IMR-90 (cell line): ENCODE measurements at regions not wholly inside any gene's neighbourhood (a gene's known extent, or its start where the extent isn't known, plus 50 kb on each side); places are given as distances from the start of the nearest gene placed in this dataset.

ENCODE experiments used
- ATAC-seq: fragments of 200-7000 bp; cut with Tn5 transposase; 2 replicates; pipeline ENCODE4 v1.9.1; 2020; ENCODE audit warnings: low read depth, mild to moderate bottlenecking, moderate library complexity
- BruUV-seq: library from RNA; stranded (reverse); fragments of 400-500 nt; replicated peaks from 2 replicates; lab custom pipeline; 2021; lab: Mats Ljungman, UMichigan
- CTCF ChIA-PET: fragments of 300-600 bp; formaldehyde crosslinking; extraction: SDS; loops from one replicate; lab custom pipeline; 2021; ENCODE audit warnings: antibody characterized with exemption; lab: Yijun Ruan, JAX
- POLR2A ChIA-PET: fragments of 300-600 bp; sonication (Branson Sonifier 250); formaldehyde crosslinking; loops from one replicate; lab custom pipeline; 2022; ENCODE audit warnings: antibody characterized with exemption; ENCODE audit not compliant: unreplicated experiment; lab: Charles Lee
- DNase-seq: peaks from one replicate; pipeline ENCODE4 v3.0.0; 2013
- H2AFZ ChIP-seq: replicated peaks from 2 replicates; pipeline ENCODE3; 2013; ENCODE audit warnings: low read length, mild to moderate bottlenecking; ENCODE audit not compliant: poor library complexity
- H2AK5ac ChIP-seq: 2 replicates; pipeline ENCODE4 v1.6.1; 2013; ENCODE audit warnings: low read depth, low read length, inconsistent platforms
- H2AK9ac ChIP-seq: replicated peaks from 2 replicates; pipeline ENCODE3; 2013; ENCODE audit warnings: mild to moderate bottlenecking, low read depth, low read length, moderate library complexity; ENCODE audit not compliant: poor library complexity
- H2BK120ac ChIP-seq: 2 replicates; pipeline ENCODE4 v1.6.1; 2013; ENCODE audit warnings: low read depth, low read length, inconsistent platforms
- H2BK15ac ChIP-seq: 3 replicates; pipeline ENCODE4 v1.6.1; 2013; ENCODE audit warnings: low read depth, low read length, inconsistent platforms
- H2BK20ac ChIP-seq: 2 replicates; pipeline ENCODE4 v1.6.1; 2013; ENCODE audit warnings: low read depth, mild to moderate bottlenecking, inconsistent platforms, low read length, moderate library complexity
- H2BK5ac ChIP-seq: 2 replicates; pipeline ENCODE4 v1.6.1; 2013; ENCODE audit warnings: mild to moderate bottlenecking, low read depth, low read length, inconsistent platforms; ENCODE audit not compliant: poor library complexity, severe bottlenecking
- H3K14ac ChIP-seq: replicated peaks from 2 replicates; pipeline ENCODE4 v1.6.1; 2013; ENCODE audit warnings: low read depth, low read length, inconsistent platforms
- H3K18ac ChIP-seq: 2 replicates; pipeline ENCODE4 v1.6.1; 2013; ENCODE audit warnings: low read depth, low read length, control low read depth
- H3K23ac ChIP-seq: 2 replicates; pipeline ENCODE4 v1.6.1; 2013; ENCODE audit warnings: low read depth, low read length, inconsistent platforms
- H3K27ac ChIP-seq: 2 replicates; pipeline ENCODE4 v1.5.1; 2013; ENCODE audit warnings: mild to moderate bottlenecking, control low read depth, low read length; ENCODE audit not compliant: insufficient read depth
- H3K27me3 ChIP-seq: 2 replicates; pipeline ENCODE4 v1.6.1; 2013; ENCODE audit warnings: low read length; ENCODE audit not compliant: control insufficient read depth, insufficient read depth
- H3K36me3 ChIP-seq: 2 replicates; pipeline ENCODE4 v1.6.1; 2013; ENCODE audit warnings: low read length, mixed read lengths; ENCODE audit not compliant: control insufficient read depth, insufficient read depth
- H3K4ac ChIP-seq: 2 replicates; pipeline ENCODE4 v1.6.1; 2013; ENCODE audit warnings: low read depth, low read length, inconsistent platforms
- H3K4me1 ChIP-seq: 2 replicates; pipeline ENCODE4 v1.6.1; 2013; ENCODE audit warnings: low read length, mixed read lengths; ENCODE audit not compliant: control insufficient read depth, insufficient read depth
- H3K4me2 ChIP-seq: 2 replicates; pipeline ENCODE4 v1.6.1; 2013; ENCODE audit warnings: low read depth, mild to moderate bottlenecking, control low read depth, low read length, moderate library complexity
- H3K4me3 ChIP-seq: 2 replicates; pipeline ENCODE4 v1.5.1; 2013; ENCODE audit warnings: low read depth, mild to moderate bottlenecking, control low read depth, low read length, moderate library complexity; ENCODE audit not compliant: insufficient read depth
- H3K56ac ChIP-seq: 2 replicates; pipeline ENCODE4 v1.6.1; 2013; ENCODE audit warnings: low read length, inconsistent platforms; ENCODE audit not compliant: insufficient read depth; ENCODE audit errors: extremely low read depth
- H3K79me1 ChIP-seq, 2 experiments: 2 replicates each; pipeline ENCODE4 v1.6.1; 2013; ENCODE audit warnings: low read length in 2 of 2, inconsistent platforms in 1 of 2, low read depth in 1 of 2
- H3K9ac ChIP-seq: 2 replicates; pipeline ENCODE4 v1.6.1; 2013; ENCODE audit warnings: low read depth, low read length, control low read depth
- H3K9me1 ChIP-seq: 2 replicates; pipeline ENCODE4 v1.6.1; 2013; ENCODE audit warnings: low read length, inconsistent platforms; ENCODE audit not compliant: insufficient read depth
- H3K9me3 ChIP-seq: 2 replicates; pipeline ENCODE4 v1.6.1; 2013; ENCODE audit warnings: low read length; ENCODE audit not compliant: control insufficient read depth, insufficient read depth
- H4K20me1 ChIP-seq: 2 replicates; pipeline ENCODE4 v1.6.1; 2013; ENCODE audit warnings: low read length, inconsistent platforms; ENCODE audit not compliant: insufficient read depth
- H4K5ac ChIP-seq: 2 replicates; pipeline ENCODE4 v1.6.1; 2013; ENCODE audit warnings: mild to moderate bottlenecking, low read depth, low read length, control low read depth
- H4K8ac ChIP-seq, 2 experiments: 2 replicates each; pipeline ENCODE4 v1.6.1; 2013; ENCODE audit warnings: low read depth in 2 of 2, low read length in 2 of 2, control low read depth in 1 of 2, inconsistent platforms in 1 of 2
- H4K91ac ChIP-seq: 2 replicates; pipeline ENCODE4 v1.6.1; 2013; ENCODE audit warnings: low read depth, low read length, inconsistent platforms; ENCODE audit not compliant: insufficient read depth
- MAFK ChIP-seq: IDR thresholded peaks from 2 replicates; pipeline ENCODE4 v1.6.1; 2012; ENCODE audit warnings: low read depth, low read length, improper control_type of control experiment
- MAZ ChIP-seq: IDR thresholded peaks from 2 replicates; pipeline ENCODE4 v1.6.1; 2012; ENCODE audit warnings: low read depth, mild to moderate bottlenecking, low read length, improper control_type of control experiment, moderate library complexity, borderline replicate concordance
- WGBS, 2 experiments: methylation state at CpG; one replicate each; pipeline versions ENCODE4 v1.1.5 to v1.1.7; 2013; ENCODE audit warnings: missing lambda C conversion rate in 2 of 2; ENCODE audit not compliant: insufficient read length in 1 of 2; ENCODE audit errors: extremely low coverage in 2 of 2; 5-methylcytosine and 5-hydroxymethylcytosine counted together
- dilution Hi-C: fragments of 300-500 bp; cut with HindIII; formaldehyde crosslinking; loops from one replicate; pipeline ENCODE4 v1.14.3; 2018; ENCODE audit warnings: low sequenced_read_pairs; ENCODE audit not compliant: unreplicated experiment
- in situ Hi-C: fragments of 300-500 bp; cut with MboI; formaldehyde crosslinking; loops from 3 replicates; pipeline ENCODE4 v1.14.3; 2019; ENCODE audit warnings: low sequenced_read_pairs, inconsistent platforms, mixed read lengths
- intact Hi-C: fragments of 100-400 bp; cut with micrococcal nuclease; formaldehyde crosslinking; loops from 2 replicates; pipeline ENCODE4 v1.10.0; 2022

DNA sequence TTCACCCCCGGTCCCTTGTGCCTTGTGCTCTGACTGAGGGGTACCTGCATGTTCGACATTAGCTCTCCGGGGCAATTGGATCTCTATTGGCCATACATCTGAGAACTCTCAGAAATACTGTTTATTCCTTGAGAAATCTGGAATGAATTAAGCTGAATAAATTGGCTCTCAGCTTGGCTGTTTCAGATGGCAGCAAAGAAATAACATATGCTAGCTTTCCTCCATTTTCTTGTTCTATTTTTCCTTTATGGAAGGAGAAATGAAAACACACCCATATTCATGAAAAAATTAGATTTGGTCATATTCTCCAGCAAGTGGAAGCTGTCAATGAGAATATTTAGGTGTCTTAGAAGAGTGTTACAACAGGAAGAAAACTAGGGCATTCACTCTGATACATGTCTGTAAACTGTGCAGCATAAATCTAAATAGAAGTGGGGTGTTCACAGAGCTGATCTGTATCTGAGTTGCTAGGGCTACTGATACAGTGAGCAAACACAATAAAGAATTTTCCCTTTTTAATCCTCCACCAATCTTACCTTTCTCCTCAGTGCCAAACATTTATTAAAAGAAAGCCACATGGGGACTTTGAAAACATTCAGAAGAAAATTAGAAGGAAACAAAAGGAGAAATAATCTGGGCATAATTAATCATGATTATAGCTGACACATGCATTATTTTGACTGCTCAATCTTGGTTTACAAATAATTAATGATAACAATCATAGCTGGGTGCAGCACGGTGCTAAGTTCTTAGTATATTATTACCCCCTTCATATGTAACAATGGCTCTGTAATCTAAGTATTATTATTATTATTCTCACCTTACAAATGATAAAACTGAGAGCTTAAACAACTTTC lies 671.9 kb upstream of the USP24 start:
- Histone ChIP-seq H3K27me3 (no peaks in the 10 kb centered on the region), H3K36me3 (no peaks in the 10 kb centered on the region), H3K9me3 (no peaks in the 10 kb centered on the region), H3K79me1 (no peaks in the 10 kb centered on the region), H2BK120ac (no peak overlapping the region), H2AK9ac (no peak overlapping the region), H2BK15ac (no peak overlapping the region), H3K4me2 (no peak overlapping the region), H4K8ac (no peak overlapping the region), H4K20me1 (no peaks in the 10 kb centered on the region), H3K9ac (no peak overlapping the region), H2AK5ac (no peak overlapping the region), H3K4ac (no peak overlapping the region), H3K56ac (no peak overlapping the region), H3K18ac (peak overlapping the region; percentile 24; the same call in 1 of the 2 replicates), H4K5ac (peak overlapping the region; percentile 6; the same call in 1 of the 2 replicates), H2BK20ac (no peak overlapping the region), H3K4me3 (no peak overlapping the region), H4K91ac (no peak overlapping the region), H3K9me1 (peaks cover 2% of the 10 kb centered on the region; the same call in 1 of the 2 replicates), H2BK5ac (no peak overlapping the region), H3K14ac (no peak overlapping the region), H3K23ac (no peak overlapping the region), H2AFZ (no peak overlapping the region), H3K4me1 (peaks cover 2% of the 10 kb centered on the region), H3K27ac (peak overlapping the region; percentile 11; the same call in 1 of the 2 replicates)
- ATAC-seq (no peak), DNase-seq (no peak)
- ChIA-PET POLR2A (no interaction called here), CTCF (interaction anchor here (0.6 kb wide), 1 partner anchor 15 kb away, joined by 5 read pairs; no protein-coding TSS in a partner anchor)
- BruUV-seq = no TSS peak
- in situ Hi-C loops = no loop called here
- no CpG with 5 or more reads among the region's 4 CpGs for WGBS, 2 experiments
- intact Hi-C loops = no loop called here
- dilution Hi-C loops = no loop called here
- TF ChIP-seq MAFK (peak; percentile 81), MAZ (no peak)
